ENCODE measurements at regions not wholly inside any gene's neighbourhood (a gene's known extent, or its start where the extent isn't known, plus 50 kb on each side); places are given as distances from the start of the nearest gene placed in this dataset.

DNA sequence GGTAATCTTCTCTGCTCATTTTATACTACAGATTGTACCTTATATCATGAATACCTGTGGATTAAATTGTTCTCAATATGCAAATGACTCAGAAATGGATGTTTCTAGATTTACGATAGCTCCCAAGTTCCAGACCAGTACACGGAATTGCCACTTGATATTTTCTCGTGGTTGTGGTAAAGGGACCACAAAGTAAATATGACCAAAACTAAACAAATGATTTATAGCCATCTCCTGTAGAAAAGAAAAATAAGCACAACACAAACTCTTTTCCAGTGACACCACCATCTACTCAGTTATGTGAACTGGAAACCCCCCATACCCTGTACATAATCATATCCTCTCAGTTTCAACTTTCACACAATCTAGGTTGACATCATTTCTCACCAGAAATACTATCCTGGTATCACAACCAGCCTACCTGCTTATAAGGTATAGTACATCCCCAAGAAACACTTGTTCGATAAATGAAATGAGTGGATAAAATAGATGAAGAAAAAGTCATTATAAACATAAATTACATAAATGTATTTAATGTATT lies 172.3 kb downstream of the ADGRL4 start:
- H3K4me3 ChIP-seq = no peak overlapping the region
- in situ Hi-C loops (cut with MboI) (no loop called here), intact Hi-C loops (cut with micrococcal nuclease) (no loop called here)
- POLR2A ChIA-PET = no interaction called here
- 0% methylated on average over 4 of the region's 4 CpGs for WGBS (ENCODE audit: insufficient coverage, low coverage, missing lambda C conversion rate)
- DNase-seq (ENCODE audit: extremely low read depth in 1 of 4, low spot score in 3 of 4) = no peak
- ATAC-seq = no peak
- H3K79me2 ChIP-seq (ENCODE audit: control insufficient read depth, insufficient read depth, low read length) = no peaks in the 10 kb centered on the region
- H3K27ac ChIP-seq (ENCODE audit: extremely low read depth, low read depth, low read length) = no peak overlapping the region
- CTCF ChIA-PET (ENCODE audit: low intra/inter-chr PET ratio) = no interaction called here
- no peaks in the 10 kb centered on the region for H4K20me1 ChIP-seq (replicated peaks; ENCODE audit: control insufficient read depth, insufficient read depth, low read length)
- no peaks in the 10 kb centered on the region for H3K27me3 ChIP-seq (ENCODE audit: control insufficient read depth in 2 of 2, insufficient read depth in 2 of 2, low read length in 2 of 2)
- no peaks in the 10 kb centered on the region for H3K9me1 ChIP-seq (ENCODE audit: control insufficient read depth, insufficient read depth, low read length)
- no peak overlapping the region for H3K4me2 ChIP-seq (ENCODE audit: insufficient read depth, low read length)
- no peak overlapping the region for H2AFZ ChIP-seq (ENCODE audit: low read depth, low read length)
- no peak overlapping the region for H3K9ac ChIP-seq (ENCODE audit: insufficient read depth in 1 of 2, low read depth in 2 of 2, low read length in 2 of 2)
- no peaks in the 10 kb centered on the region for H3K36me3 ChIP-seq (ENCODE audit: control insufficient read depth, insufficient read depth, low read length)
- H3K4me1 ChIP-seq (replicated peaks in 1 of 2; ENCODE audit: control insufficient read depth in 2 of 2, insufficient read depth in 2 of 2, low read length in 2 of 2) = no peaks in the 10 kb centered on the region
- BruUV-seq (replicated peaks) = no TSS peak
- no peak for FAIRE-seq
- no peaks in the 10 kb centered on the region for H3K9me3 ChIP-seq (replicated peaks; ENCODE audit: control insufficient read depth, insufficient read depth, low read depth, low read length)
- TF ChIP-seq NONO (IDR thresholded peaks at IDR 0.05; ENCODE audit: low read depth in 2 of 2, low read length in 1 of 2) (no peak), TBP (optimal IDR thresholded peaks at IDR 0.05; ENCODE audit: low read depth, low read length) (no peak), FOXM1 (IDR thresholded peaks at IDR 0.05; ENCODE audit: low read depth) (no peak), FOXM1 (CRISPR knock-in tag; IDR thresholded peaks at IDR 0.05; ENCODE audit: low read depth) (no peak), GABPB1 (CRISPR knock-in tag; IDR thresholded peaks at IDR 0.05) (no peak), MAFK (IDR thresholded peaks at IDR 0.05; ENCODE audit: low read length) (no peak), MEF2A (IDR thresholded peaks at IDR 0.05; ENCODE audit: control insufficient read depth, low read depth, low read length) (no peak), ZNF75A (CRISPR knock-in tag; IDR thresholded peaks at IDR 0.05) (no peak), ZNF584 (CRISPR knock-in tag; IDR thresholded peaks at IDR 0.05; ENCODE audit: low read depth) (no peak), SPI1 (IDR thresholded peaks at IDR 0.05; ENCODE audit: borderline replicate concordance, low read depth, low read length) (no peak), MCM7 (IDR thresholded peaks at IDR 0.05) (no peak)
- TF ChIP-seq, protein P1, sequence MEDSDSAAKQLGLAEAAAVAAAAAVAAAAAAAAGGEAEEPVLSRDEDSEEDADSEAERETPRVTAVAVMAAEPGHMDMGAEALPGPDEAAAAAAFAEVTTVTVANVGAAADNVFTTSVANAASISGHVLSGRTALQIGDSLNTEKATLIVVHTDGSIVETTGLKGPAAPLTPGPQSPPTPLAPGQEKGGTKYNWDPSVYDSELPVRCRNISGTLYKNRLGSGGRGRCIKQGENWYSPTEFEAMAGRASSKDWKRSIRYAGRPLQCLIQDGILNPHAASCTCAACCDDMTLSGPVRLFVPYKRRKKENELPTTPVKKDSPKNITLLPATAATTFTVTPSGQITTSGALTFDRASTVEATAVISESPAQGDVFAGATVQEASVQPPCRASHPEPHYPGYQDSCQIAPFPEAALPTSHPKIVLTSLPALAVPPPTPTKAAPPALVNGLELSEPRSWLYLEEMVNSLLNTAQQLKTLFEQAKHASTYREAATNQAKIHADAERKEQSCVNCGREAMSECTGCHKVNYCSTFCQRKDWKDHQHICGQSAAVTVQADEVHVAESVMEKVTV (CRISPR knock-in tag; IDR thresholded peaks at IDR 0.05) = no peak
- TF ChIP-seq, protein P2, sequence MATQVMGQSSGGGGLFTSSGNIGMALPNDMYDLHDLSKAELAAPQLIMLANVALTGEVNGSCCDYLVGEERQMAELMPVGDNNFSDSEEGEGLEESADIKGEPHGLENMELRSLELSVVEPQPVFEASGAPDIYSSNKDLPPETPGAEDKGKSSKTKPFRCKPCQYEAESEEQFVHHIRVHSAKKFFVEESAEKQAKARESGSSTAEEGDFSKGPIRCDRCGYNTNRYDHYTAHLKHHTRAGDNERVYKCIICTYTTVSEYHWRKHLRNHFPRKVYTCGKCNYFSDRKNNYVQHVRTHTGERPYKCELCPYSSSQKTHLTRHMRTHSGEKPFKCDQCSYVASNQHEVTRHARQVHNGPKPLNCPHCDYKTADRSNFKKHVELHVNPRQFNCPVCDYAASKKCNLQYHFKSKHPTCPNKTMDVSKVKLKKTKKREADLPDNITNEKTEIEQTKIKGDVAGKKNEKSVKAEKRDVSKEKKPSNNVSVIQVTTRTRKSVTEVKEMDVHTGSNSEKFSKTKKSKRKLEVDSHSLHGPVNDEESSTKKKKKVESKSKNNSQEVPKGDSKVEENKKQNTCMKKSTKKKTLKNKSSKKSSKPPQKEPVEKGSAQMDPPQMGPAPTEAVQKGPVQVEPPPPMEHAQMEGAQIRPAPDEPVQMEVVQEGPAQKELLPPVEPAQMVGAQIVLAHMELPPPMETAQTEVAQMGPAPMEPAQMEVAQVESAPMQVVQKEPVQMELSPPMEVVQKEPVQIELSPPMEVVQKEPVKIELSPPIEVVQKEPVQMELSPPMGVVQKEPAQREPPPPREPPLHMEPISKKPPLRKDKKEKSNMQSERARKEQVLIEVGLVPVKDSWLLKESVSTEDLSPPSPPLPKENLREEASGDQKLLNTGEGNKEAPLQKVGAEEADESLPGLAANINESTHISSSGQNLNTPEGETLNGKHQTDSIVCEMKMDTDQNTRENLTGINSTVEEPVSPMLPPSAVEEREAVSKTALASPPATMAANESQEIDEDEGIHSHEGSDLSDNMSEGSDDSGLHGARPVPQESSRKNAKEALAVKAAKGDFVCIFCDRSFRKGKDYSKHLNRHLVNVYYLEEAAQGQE (IDR thresholded peaks at IDR 0.05; ENCODE audit: borderline replicate concordance) = no peak
- TF ChIP-seq, protein P2 (CRISPR knock-in tag; IDR thresholded peaks at IDR 0.05; ENCODE audit: low read depth) = no peak
